IMR-90 (cell line): ENCODE measurements at regions not wholly inside any gene's neighbourhood (a gene's known extent, or its start where the extent isn't known, plus 50 kb on each side); places are given as distances from the start of the nearest gene placed in this dataset.

Source experiments
- ATAC-seq: fragments of 200-7000 bp; cut with Tn5 transposase; 2 replicates; pipeline ENCODE4 v1.9.1; 2020; ENCODE audit warnings: low read depth, mild to moderate bottlenecking, moderate library complexity
- BruUV-seq: library from RNA; stranded (reverse); fragments of 400-500 nt; replicated peaks from 2 replicates; lab custom pipeline; 2021; lab: Mats Ljungman, UMichigan
- CTCF ChIA-PET: fragments of 300-600 bp; formaldehyde crosslinking; extraction: SDS; loops from one replicate; lab custom pipeline; 2021; ENCODE audit warnings: antibody characterized with exemption; lab: Yijun Ruan, JAX
- POLR2A ChIA-PET: fragments of 300-600 bp; sonication (Branson Sonifier 250); formaldehyde crosslinking; loops from one replicate; lab custom pipeline; 2022; ENCODE audit warnings: antibody characterized with exemption; ENCODE audit not compliant: unreplicated experiment; lab: Charles Lee
- DNase-seq: peaks from one replicate; pipeline ENCODE4 v3.0.0; 2013
- H2AFZ ChIP-seq: replicated peaks from 2 replicates; pipeline ENCODE3; 2013; ENCODE audit warnings: low read length, mild to moderate bottlenecking; ENCODE audit not compliant: poor library complexity
- H2AK5ac ChIP-seq: 2 replicates; pipeline ENCODE4 v1.6.1; 2013; ENCODE audit warnings: low read depth, low read length, inconsistent platforms
- H2AK9ac ChIP-seq: replicated peaks from 2 replicates; pipeline ENCODE3; 2013; ENCODE audit warnings: mild to moderate bottlenecking, low read depth, low read length, moderate library complexity; ENCODE audit not compliant: poor library complexity
- H2BK120ac ChIP-seq: 2 replicates; pipeline ENCODE4 v1.6.1; 2013; ENCODE audit warnings: low read depth, low read length, inconsistent platforms
- H2BK15ac ChIP-seq: 3 replicates; pipeline ENCODE4 v1.6.1; 2013; ENCODE audit warnings: low read depth, low read length, inconsistent platforms
- H2BK20ac ChIP-seq: 2 replicates; pipeline ENCODE4 v1.6.1; 2013; ENCODE audit warnings: low read depth, mild to moderate bottlenecking, inconsistent platforms, low read length, moderate library complexity
- H2BK5ac ChIP-seq: 2 replicates; pipeline ENCODE4 v1.6.1; 2013; ENCODE audit warnings: mild to moderate bottlenecking, low read depth, low read length, inconsistent platforms; ENCODE audit not compliant: poor library complexity, severe bottlenecking
- H3K14ac ChIP-seq: replicated peaks from 2 replicates; pipeline ENCODE4 v1.6.1; 2013; ENCODE audit warnings: low read depth, low read length, inconsistent platforms
- H3K18ac ChIP-seq: 2 replicates; pipeline ENCODE4 v1.6.1; 2013; ENCODE audit warnings: low read depth, low read length, control low read depth
- H3K23ac ChIP-seq: 2 replicates; pipeline ENCODE4 v1.6.1; 2013; ENCODE audit warnings: low read depth, low read length, inconsistent platforms
- H3K27ac ChIP-seq: 2 replicates; pipeline ENCODE4 v1.5.1; 2013; ENCODE audit warnings: mild to moderate bottlenecking, control low read depth, low read length; ENCODE audit not compliant: insufficient read depth
- H3K27me3 ChIP-seq: 2 replicates; pipeline ENCODE4 v1.6.1; 2013; ENCODE audit warnings: low read length; ENCODE audit not compliant: control insufficient read depth, insufficient read depth
- H3K36me3 ChIP-seq: 2 replicates; pipeline ENCODE4 v1.6.1; 2013; ENCODE audit warnings: low read length, mixed read lengths; ENCODE audit not compliant: control insufficient read depth, insufficient read depth
- H3K4ac ChIP-seq: 2 replicates; pipeline ENCODE4 v1.6.1; 2013; ENCODE audit warnings: low read depth, low read length, inconsistent platforms
- H3K4me1 ChIP-seq: 2 replicates; pipeline ENCODE4 v1.6.1; 2013; ENCODE audit warnings: low read length, mixed read lengths; ENCODE audit not compliant: control insufficient read depth, insufficient read depth
- H3K4me2 ChIP-seq: 2 replicates; pipeline ENCODE4 v1.6.1; 2013; ENCODE audit warnings: low read depth, mild to moderate bottlenecking, control low read depth, low read length, moderate library complexity
- H3K4me3 ChIP-seq: 2 replicates; pipeline ENCODE4 v1.5.1; 2013; ENCODE audit warnings: low read depth, mild to moderate bottlenecking, control low read depth, low read length, moderate library complexity; ENCODE audit not compliant: insufficient read depth
- H3K56ac ChIP-seq: 2 replicates; pipeline ENCODE4 v1.6.1; 2013; ENCODE audit warnings: low read length, inconsistent platforms; ENCODE audit not compliant: insufficient read depth; ENCODE audit errors: extremely low read depth
- H3K79me1 ChIP-seq, 2 experiments: 2 replicates each; pipeline ENCODE4 v1.6.1; 2013; ENCODE audit warnings: low read length in 2 of 2, inconsistent platforms in 1 of 2, low read depth in 1 of 2
- H3K9ac ChIP-seq: 2 replicates; pipeline ENCODE4 v1.6.1; 2013; ENCODE audit warnings: low read depth, low read length, control low read depth
- H3K9me1 ChIP-seq: 2 replicates; pipeline ENCODE4 v1.6.1; 2013; ENCODE audit warnings: low read length, inconsistent platforms; ENCODE audit not compliant: insufficient read depth
- H3K9me3 ChIP-seq: 2 replicates; pipeline ENCODE4 v1.6.1; 2013; ENCODE audit warnings: low read length; ENCODE audit not compliant: control insufficient read depth, insufficient read depth
- H4K20me1 ChIP-seq: 2 replicates; pipeline ENCODE4 v1.6.1; 2013; ENCODE audit warnings: low read length, inconsistent platforms; ENCODE audit not compliant: insufficient read depth
- H4K5ac ChIP-seq: 2 replicates; pipeline ENCODE4 v1.6.1; 2013; ENCODE audit warnings: mild to moderate bottlenecking, low read depth, low read length, control low read depth
- H4K8ac ChIP-seq, 2 experiments: 2 replicates each; pipeline ENCODE4 v1.6.1; 2013; ENCODE audit warnings: low read depth in 2 of 2, low read length in 2 of 2, control low read depth in 1 of 2, inconsistent platforms in 1 of 2
- H4K91ac ChIP-seq: 2 replicates; pipeline ENCODE4 v1.6.1; 2013; ENCODE audit warnings: low read depth, low read length, inconsistent platforms; ENCODE audit not compliant: insufficient read depth
- CHD1 ChIP-seq: IDR thresholded peaks from 2 replicates; pipeline ENCODE4 v1.6.1; 2012; ENCODE audit warnings: low read depth, low read length, improper control_type of control experiment
- CTCF ChIP-seq: conservative IDR thresholded peaks from 2 replicates; pipeline ENCODE4 v1.5.1; 2012; ENCODE audit warnings: mild to moderate bottlenecking, low read depth, low read length, improper control_type of control experiment
- ELK1 ChIP-seq: fragments of 150-350 bp; IDR thresholded peaks from 2 replicates; pipeline ENCODE4 v1.6.1; 2016; ENCODE audit warnings: low read depth, mild to moderate bottlenecking, low read length, moderate library complexity, borderline replicate concordance
- FOS ChIP-seq: fragments of 150-350 bp; IDR thresholded peaks from 2 replicates; pipeline ENCODE4 v1.6.1; 2016; ENCODE audit warnings: low read depth, low read length
- MAFK ChIP-seq: IDR thresholded peaks from 2 replicates; pipeline ENCODE4 v1.6.1; 2012; ENCODE audit warnings: low read depth, low read length, improper control_type of control experiment
- MAZ ChIP-seq: IDR thresholded peaks from 2 replicates; pipeline ENCODE4 v1.6.1; 2012; ENCODE audit warnings: low read depth, mild to moderate bottlenecking, low read length, improper control_type of control experiment, moderate library complexity, borderline replicate concordance
- MXI1 ChIP-seq: IDR thresholded peaks from 2 replicates; pipeline ENCODE4 v1.6.1; 2012; ENCODE audit warnings: low read depth, mild to moderate bottlenecking, low read length, moderate library complexity, borderline replicate concordance
- NFE2L2 ChIP-seq: fragments of 150-350 bp; IDR thresholded peaks from 2 replicates; pipeline ENCODE4 v1.6.1; 2016; ENCODE audit warnings: low read depth, mild to moderate bottlenecking, low read length
- POLR2A ChIP-seq: IDR thresholded peaks from 2 replicates; pipeline ENCODE4 v1.6.1; 2012; ENCODE audit warnings: mild to moderate bottlenecking, low read depth, low read length
- WGBS, 2 experiments: methylation state at CpG; one replicate each; pipeline versions ENCODE4 v1.1.5 to v1.1.7; 2013; ENCODE audit warnings: missing lambda C conversion rate in 2 of 2; ENCODE audit not compliant: insufficient read length in 1 of 2; ENCODE audit errors: extremely low coverage in 2 of 2; 5-methylcytosine and 5-hydroxymethylcytosine counted together
- dilution Hi-C: fragments of 300-500 bp; cut with HindIII; formaldehyde crosslinking; loops from one replicate; pipeline ENCODE4 v1.14.3; 2018; ENCODE audit warnings: low sequenced_read_pairs; ENCODE audit not compliant: unreplicated experiment
- in situ Hi-C: fragments of 300-500 bp; cut with MboI; formaldehyde crosslinking; loops from 3 replicates; pipeline ENCODE4 v1.14.3; 2019; ENCODE audit warnings: low sequenced_read_pairs, inconsistent platforms, mixed read lengths
- intact Hi-C: fragments of 100-400 bp; cut with micrococcal nuclease; formaldehyde crosslinking; loops from 2 replicates; pipeline ENCODE4 v1.10.0; 2022

- in situ Hi-C loops = no loop called here
- Histone ChIP-seq H4K8ac (no peak overlapping the region), H3K4ac (no peak overlapping the region), H3K9me1 (no peaks in the 10 kb centered on the region), H2AK9ac (no peak overlapping the region), H3K56ac (no peak overlapping the region), H2AFZ (no peak overlapping the region), H3K27me3 (no peaks in the 10 kb centered on the region; the same call in 1 of the 2 replicates), H3K23ac (no peak overlapping the region), H3K4me3 (no peak overlapping the region), H3K4me2 (no peak overlapping the region), H2BK15ac (no peak overlapping the region), H4K5ac (no peak overlapping the region), H4K91ac (no peak overlapping the region), H3K9ac (no peak overlapping the region), H2BK20ac (no peak overlapping the region), H3K79me1 (no peaks in the 10 kb centered on the region), H4K20me1 (no peaks in the 10 kb centered on the region), H3K14ac (no peak overlapping the region), H3K4me1 (no peaks in the 10 kb centered on the region), H3K27ac (no peak overlapping the region), H3K18ac (no peak overlapping the region), H2AK5ac (no peak overlapping the region), H3K36me3 (no peaks in the 10 kb centered on the region), H2BK5ac (no peak overlapping the region), H2BK120ac (no peak overlapping the region), H3K9me3 (peaks cover 2% of the 10 kb centered on the region; the same call in 1 of the 2 replicates)
- WGBS, 2 experiments = no CpG with 5 or more reads among the region's 1 CpG
- TF ChIP-seq POLR2A = no peak
- no peak for TF ChIP-seq MAFK
- no peak for TF ChIP-seq MXI1
- no peak for TF ChIP-seq NFE2L2
- TF ChIP-seq FOS = no peak
- no peak for TF ChIP-seq MAZ
- TF ChIP-seq CHD1 = no peak
- no peak for TF ChIP-seq CTCF
- no peak for TF ChIP-seq ELK1
- ChIA-PET CTCF (interaction anchor here (0.8 kb wide), 1 partner anchor 33 kb away, joined by 4 read pairs; no protein-coding TSS in a partner anchor), POLR2A (no interaction called here)
- intact Hi-C loops = no loop called here
- DNase-seq (no peak), ATAC-seq (no peak)
- no TSS peak for BruUV-seq
- dilution Hi-C loops = no loop called here
Measured at GRCh38 chrX:113743069-113743468, 840.8 kb upstream of the HTR2C start.
